PFSK-1 (cell line): ENCODE measurements at regions not wholly inside any gene's neighbourhood (a gene's known extent, or its start where the extent isn't known, plus 50 kb on each side); places are given as distances from the start of the nearest gene placed in this dataset.

Experiments used
- FOXP2 ChIP-seq: optimal IDR thresholded peaks from 2 replicates; pipeline ENCODE3; 2011; ENCODE audit warnings: borderline replicate concordance, control low read depth, inconsistent platforms; ENCODE audit not compliant: insufficient read depth; ENCODE audit errors: extremely low read length, extremely low read depth
- POLR2AphosphoS5 ChIP-seq: IDR thresholded peaks from 2 replicates; pipeline ENCODE4 v1.6.1; 2012; ENCODE audit warnings: low read depth, mild to moderate bottlenecking, control low read depth, low read length, moderate library complexity
- REST ChIP-seq, 2 experiments: IDR thresholded peaks; 2 replicates each; pipeline versions ENCODE4 v1.6.1 to v1.8.0; 2011 to 2012; ENCODE audit warnings: low read depth in 2 of 2, low read length in 2 of 2, control low read depth in 1 of 2, inconsistent platforms in 1 of 2, mild to moderate bottlenecking in 1 of 2, moderate library complexity in 1 of 2; ENCODE audit not compliant: insufficient read depth in 1 of 2
- SIN3A ChIP-seq: IDR thresholded peaks from 2 replicates; pipeline ENCODE4 v1.6.1; 2012; ENCODE audit warnings: mild to moderate bottlenecking, low read length, moderate library complexity, borderline replicate concordance; ENCODE audit not compliant: insufficient read depth
- TAF1 ChIP-seq: IDR thresholded peaks from 2 replicates; pipeline ENCODE4 v1.6.1; 2012; ENCODE audit warnings: low read length, control low read depth, borderline replicate concordance; ENCODE audit not compliant: insufficient read depth

- TF ChIP-seq TAF1 (no peak), POLR2AphosphoS5 (no peak), SIN3A (no peak), REST (IDR thresholded peaks at IDR 0.05; ENCODE audit: insufficient read depth in 1 of 2, low read depth in 2 of 2, low read length in 2 of 2) (no peak), FOXP2 (no peak)
These were observed 77.3 kb downstream of the MZT1 start for GRCh38 chr13:72650051-72650700.
